IPS-NIHi11 (cell line): ENCODE measurements at regions not wholly inside any gene's neighbourhood (a gene's known extent, or its start where the extent isn't known, plus 50 kb on each side); places are given as distances from the start of the nearest gene placed in this dataset.

ENCODE experiments used
- DNase-seq: peaks from one replicate; pipeline ENCODE4 v3.0.0; 2012; ENCODE audit warnings: mixed read lengths, low spot score

DNA sequence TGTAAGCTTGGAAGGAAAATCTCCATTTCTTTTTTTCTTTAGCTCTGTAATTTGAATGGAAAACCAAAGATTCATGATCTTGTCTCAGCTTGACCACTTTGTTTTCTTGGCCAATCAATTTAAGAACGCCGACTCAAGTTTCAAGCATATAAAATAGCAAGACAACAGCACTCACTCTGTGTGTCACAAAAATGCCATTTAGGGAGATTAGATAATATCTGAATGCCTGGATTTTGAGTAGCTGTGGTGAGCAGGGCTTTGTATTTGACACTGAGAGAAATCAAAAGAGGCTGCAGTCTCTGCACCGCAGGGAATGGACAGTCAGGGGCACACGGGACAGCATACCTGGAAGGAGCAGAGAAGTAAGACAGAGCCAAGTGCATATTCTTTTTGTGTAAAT is 209.5 kb upstream of the SLC10A2 start:
- DNase-seq: no peak

DNA sequence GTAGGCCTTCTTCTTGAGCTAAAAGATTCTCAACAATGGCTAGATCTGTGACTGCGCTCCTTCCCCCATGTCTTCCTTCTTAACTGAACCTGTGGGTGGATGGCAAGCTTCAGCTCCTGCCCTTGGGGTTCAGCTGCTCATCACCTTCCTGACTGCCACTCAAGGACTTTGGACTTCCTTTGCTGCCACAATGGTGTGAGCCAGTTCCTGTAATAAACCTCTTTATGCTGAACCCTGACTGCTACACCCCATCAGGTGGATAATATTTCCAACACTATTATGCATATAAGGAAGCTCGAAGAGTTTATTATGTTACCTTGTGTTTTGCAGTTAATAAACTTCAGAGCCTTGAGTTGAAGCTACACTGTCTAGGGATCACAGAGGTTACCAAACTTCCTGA is 208.9 kb upstream of the SLC10A2 start:
- no peak for DNase-seq

DNA sequence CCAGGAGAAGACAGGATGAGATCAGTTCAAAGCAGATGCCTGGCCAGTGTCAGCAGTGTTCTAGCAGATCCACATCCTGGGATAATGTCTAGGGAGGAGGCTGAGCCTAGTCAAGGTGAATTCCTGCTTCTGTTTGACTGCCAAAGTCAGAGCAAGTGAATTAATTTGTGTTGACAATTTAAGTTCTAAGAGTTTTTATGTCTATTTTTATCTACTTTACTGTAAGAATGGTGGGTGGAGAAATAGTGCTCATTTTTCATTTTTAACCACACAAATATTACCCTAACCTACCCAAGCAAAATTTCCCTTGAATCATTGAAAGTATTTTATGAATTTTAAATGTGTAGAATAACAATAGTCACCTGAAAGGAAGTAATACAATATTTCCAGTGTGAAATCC is 207.6 kb upstream of the SLC10A2 start:
- DNase-seq: no peak

DNA sequence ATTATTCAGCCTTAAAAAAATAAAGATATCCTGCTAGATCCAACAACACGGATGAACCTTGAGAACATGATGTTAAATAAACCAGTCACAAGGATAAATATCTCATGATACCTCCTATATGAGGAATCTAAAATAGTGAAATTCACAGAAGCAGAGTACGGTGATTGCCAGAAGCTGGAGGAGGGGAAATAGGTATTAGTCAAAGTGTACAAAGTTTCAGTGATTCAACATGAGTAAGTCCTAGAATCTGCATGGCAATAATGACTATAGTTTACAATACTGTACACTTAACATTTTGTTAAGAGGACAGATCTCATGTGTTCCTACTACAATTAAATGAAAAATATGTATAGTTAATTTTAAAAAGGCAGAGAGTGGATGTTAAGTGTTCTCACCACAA is 206.6 kb upstream of the SLC10A2 start:
- DNase-seq: no peak

DNA sequence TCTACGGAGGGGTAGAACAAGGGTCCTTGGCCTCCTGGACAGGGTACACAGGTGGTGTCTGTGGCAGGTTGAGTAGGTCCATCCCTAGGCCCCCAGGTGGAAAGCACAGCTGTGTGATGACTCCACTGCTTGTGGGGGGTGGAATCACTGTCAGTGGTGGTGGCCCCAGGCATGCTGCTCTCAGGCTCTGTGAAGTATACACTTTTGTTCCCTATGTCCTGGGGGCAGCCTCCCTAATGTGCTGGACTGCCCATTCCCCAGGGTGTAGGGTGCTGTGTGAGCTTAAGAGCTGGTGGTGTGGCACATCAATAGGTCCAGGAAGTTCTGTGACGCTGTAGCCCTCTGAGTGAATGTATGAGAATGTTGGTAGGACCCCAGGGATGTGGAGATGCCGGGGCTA is 197.2 kb upstream of the SLC10A2 start:
- no peak for DNase-seq

DNA sequence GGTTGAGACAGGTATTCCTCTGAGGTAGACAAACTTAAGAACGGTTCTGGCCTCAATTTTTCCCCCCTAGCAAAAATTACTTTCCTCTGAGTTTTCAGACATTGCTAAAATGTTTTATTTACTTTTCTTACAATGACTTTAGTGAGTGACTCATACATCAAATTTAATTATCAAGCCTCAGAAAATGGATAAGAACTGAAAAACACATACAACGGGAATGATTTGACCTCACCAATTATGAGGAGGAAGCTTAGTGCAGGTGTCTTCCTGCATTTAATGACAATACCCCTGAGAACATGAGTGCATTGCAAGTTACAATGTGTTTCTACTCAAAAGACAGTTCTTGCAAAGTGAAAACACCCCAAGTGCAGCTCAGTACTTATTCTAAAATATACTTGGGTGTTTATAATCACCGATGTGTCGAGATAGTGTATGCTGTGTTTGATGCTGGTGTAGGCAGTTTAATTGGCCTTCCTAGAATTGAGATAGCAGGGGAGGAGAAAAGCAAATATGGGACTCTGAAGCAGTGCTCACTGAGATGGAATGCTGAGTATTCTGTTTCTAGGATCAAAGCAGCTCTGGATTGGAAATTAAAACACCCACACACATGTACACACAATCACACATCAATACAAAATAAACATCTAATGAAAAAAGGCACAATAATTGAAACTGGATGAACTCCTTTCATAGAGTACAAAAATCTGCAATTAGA is 189.5 kb upstream of the SLC10A2 start:
- no peak for DNase-seq

DNA sequence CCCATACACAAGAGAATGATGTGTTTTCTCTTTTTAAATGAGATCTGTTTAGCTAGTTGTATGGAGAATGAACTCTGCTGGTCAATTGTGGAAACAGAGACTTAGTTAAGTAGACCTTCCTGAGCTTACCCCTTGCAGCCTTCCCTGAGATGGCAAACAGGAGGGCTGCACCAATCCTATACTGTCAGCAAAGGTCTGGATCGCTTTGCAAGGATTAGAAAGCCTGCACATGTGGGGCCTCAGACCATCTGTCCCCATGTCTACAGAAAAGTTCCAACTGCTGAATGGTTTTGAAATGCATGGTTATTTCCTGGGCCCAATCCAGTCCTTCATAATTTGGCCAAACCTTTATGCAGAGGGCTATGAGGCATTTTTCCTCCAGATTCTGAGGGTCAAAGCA is 183.9 kb upstream of the SLC10A2 start:
- DNase-seq: no peak

- DNase-seq: no peak
These were observed 180.5 kb upstream of the SLC10A2 start for GRCh38 chr13:103246581-103247200.

DNA sequence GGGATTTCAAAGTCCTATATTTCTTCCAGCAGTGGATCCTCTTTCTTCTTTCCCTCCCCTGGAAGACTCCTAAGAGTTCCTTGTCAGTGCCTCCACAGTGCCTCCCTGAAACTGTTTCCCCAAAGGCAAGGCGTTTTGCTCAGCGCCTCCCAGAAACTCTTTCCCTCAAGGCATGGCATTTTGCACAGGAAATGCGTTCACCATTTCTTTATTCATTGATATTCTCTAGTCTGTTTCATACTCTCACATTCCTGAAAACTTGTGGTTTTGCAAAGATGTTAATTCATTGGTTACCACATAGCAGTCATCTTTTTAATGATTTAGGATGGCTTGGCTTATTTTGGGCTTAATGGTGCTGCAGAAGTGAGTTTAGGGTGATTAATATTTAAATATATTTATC is 177.3 kb upstream of the SLC10A2 start:
- no peak for DNase-seq

- no peak for DNase-seq
These were observed 172.2 kb upstream of the SLC10A2 start for GRCh38 chr13:103238441-103238840.

DNA sequence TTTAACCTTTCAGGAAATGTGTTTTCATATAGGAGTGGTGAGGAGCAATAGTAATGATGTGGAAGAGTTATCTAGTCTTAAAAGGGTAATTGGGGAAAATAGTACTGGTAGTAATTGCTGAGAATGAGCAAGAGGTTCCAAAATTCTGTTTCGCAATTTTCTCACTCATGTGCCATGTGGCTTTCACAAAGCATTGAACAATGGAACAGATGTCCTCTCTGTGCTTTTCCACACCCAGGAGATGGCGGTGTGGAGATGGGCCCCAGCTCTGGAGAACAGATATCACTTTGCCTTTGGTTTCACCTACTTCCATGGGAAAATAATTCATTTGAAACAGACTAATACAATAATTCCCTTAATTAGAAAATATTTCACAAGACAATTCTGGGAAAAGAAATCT is 170.0 kb upstream of the SLC10A2 start:
- DNase-seq: no peak

GRCh38 chr13:103229674-103230073 is 163.5 kb upstream of the SLC10A2 start:
- no peak for DNase-seq

DNA sequence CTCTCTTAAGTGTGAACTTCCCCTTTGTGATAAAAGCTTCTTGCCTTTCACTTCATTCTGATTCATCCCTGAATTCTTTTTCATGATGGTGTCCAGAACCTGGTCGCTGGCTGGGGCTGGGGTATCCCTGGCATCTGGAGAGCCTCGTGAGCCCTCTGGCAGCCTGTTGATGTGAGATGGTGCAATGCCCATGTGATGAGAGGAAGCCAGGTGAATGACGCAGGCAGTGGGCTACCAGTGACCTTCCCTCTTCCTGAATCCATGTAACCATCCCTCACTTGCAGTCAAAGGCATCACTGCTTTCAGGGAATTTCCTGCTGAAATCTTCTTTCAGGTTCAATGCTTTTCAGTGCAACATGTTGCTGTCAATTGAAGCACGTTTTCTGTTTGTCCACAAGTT is 158.6 kb upstream of the SLC10A2 start:
- no peak for DNase-seq

DNA sequence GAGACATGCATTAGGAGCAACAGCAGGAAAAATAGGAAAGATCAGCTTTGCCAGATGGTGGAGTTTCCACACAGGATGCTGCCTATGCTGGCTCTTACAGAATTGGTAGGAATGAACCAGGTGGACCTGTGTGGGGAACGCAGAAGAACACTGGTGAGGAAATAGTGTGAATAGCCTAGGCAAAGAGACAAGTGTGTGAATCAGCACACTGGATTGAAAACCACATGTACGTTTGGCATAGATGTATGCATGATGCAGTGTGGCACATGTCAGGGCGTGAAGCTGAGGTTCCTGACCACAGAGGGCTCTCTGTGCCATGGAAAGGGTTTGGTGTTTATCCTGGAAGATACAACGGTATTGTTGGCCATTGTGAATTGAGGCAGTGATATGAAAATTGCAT is 156.5 kb upstream of the SLC10A2 start:
- no peak for DNase-seq

DNA sequence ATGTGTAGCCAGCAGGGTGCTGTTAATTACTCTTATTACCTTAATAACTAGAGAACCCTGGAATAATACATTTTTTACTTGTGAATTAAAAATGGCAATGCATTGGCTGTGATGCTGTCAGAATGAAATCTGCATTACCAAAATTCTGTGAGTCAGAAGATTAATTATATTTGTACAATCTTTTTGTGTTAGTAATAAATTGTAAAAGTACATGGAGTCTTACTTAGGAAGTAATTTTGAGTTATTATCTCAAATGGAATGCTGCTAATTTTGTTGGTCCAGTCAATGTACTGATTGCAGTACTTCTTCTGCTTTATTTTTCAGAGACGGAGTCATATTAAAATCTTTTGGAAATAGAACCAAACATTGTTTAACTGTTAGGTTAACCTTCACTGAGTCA is 152.0 kb upstream of the SLC10A2 start:
- no peak for DNase-seq

- no peak for DNase-seq
These were observed 146.9 kb upstream of the SLC10A2 start for GRCh38 chr13:103213152-103213551.

GRCh38 chr13:103210348-103210747 is 144.1 kb upstream of the SLC10A2 start:
- no peak for DNase-seq

- DNase-seq: no peak
These were observed 137.6 kb upstream of the SLC10A2 start for GRCh38 chr13:103203735-103204330.

DNA sequence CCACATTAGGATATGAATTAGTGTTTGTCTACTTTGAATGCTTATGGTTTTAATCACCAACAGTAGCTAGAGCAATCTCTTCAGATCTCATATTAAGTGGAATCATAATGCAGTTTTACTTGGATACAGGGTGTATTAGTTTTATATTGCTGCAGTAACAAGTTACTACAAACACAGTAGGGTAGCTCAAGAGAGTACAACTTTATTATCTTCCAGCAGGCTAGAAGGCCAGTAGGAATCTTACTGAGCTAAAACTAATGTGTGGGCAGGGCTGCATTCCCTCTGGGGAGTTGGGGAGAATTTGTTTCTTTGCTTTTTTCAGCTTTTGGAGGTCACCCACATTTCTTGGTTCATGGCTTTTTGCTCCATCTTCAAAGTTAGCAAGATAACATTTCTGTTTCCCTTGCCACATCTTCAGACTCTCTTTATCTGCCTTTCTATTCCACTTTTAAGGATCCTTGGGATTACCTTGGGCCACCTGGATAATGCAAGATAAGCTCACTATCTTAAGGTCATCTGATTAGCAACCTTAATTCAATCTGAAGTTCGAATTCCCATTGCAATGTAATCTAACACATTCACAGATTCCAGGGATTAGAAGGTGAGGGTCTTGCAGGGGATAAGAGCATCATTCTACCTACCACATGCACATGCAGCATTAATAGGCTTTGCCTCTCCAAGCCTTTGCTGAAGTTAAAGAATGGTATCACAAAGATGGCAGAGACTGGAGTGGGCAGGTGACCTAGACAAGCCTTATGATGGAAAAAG is 134.1 kb upstream of the SLC10A2 start:
- DNase-seq: no peak

DNA sequence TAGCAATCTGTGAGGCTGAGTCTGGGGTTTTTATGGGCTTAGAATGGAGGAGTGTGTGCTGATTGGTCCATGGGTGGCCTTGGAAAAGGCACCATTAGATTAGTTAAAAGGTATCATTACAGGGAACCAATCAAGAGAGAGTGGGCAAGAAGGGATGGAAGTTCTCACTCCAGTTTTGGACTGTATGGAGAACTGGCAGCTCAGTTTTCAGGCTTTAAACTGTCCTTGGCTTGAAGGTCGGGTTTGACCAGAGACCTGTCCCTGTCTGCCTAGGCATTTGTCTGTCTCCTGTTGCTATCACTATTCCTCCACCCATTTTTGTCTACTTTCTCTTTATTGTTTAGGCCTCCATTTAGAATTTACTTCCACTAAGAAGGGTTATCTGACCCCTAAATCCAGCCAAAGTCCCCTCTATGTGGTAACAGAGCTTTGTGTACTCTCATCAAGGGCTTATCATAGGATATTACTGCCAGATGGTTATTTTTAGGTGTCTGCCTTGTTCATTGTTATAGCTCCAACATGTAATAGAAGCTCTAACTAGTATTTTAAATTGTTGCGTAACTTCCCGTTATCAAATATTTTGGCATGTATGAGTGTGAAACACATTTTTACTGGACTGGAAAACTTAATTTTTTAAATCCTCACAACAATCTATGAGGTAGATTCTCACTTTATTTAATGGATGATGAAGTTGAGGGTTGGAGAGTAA is 133.3 kb upstream of the SLC10A2 start:
- DNase-seq: no peak

DNA sequence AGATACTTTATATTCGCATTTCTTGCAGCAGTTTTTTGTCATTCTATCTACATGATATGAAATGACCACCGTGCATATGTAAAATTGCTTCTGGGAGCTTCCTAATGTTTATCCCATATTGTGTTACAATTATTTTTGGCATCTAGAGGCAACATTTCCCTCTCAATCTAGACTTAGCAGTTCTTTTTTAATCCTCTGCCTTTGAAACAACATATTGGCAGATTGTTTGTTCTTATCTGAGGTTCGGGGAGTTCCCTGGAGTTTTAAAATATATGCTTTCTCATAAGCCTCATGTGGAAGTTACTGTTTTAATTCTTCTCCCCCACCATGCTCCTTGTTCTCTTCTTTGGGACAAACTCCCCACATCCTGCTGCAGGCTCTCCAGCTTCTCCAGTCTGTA is 130.1 kb upstream of the SLC10A2 start:
- DNase-seq: no peak

DNA sequence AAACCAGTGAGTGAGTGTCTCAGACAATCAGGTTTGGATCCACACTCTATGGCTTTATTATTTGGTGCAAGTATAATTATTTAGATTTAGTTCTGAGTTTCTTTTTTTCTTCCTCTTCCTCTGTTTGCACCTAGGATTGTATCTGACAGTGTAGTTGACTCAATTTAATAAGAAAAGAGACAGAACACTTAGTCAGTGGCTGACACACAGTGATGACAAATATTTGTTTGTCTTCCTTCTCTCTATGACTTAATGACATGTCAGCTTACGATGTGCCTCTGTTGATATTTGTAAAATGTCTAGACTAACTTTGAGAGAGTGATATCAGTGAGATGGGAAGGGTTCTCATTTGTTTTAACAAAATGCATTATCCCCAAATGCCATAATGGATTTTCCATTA is 129.5 kb upstream of the SLC10A2 start:
- DNase-seq: no peak
